CD14-positive monocyte (primary cell): ENCODE measurements at regions not wholly inside any gene's neighbourhood (a gene's known extent, or its start where the extent isn't known, plus 50 kb on each side); places are given as distances from the start of the nearest gene placed in this dataset.

Experiments used
- DNase-seq, 3 donors: peaks; one replicate each; pipeline ENCODE4 v3.0.0-alpha.2; 2011 to 2022
- H2AFZ ChIP-seq: 2 replicates; pipeline ENCODE4 v1.6.0; 2012; ENCODE audit warnings: mild to moderate bottlenecking, low read depth, low read length, inconsistent platforms; ENCODE audit not compliant: insufficient read depth, poor library complexity, severe bottlenecking
- H3K27ac ChIP-seq, 2 donors: 1 replicate in 1 of 2; 2 replicates in 1 of 2; pipeline ENCODE4 v1.5.1; 2012 to 2013; ENCODE audit warnings: low read length in 2 of 2, control low read depth in 1 of 2, inconsistent platforms in 1 of 2, low read depth in 1 of 2, mild to moderate bottlenecking in 1 of 2
- H3K27me3 ChIP-seq, 2 donors: one replicate each; pipeline versions ENCODE4 v1.6.0 to v1.6.1; 2011 to 2013; ENCODE audit warnings: low read length in 2 of 2; ENCODE audit not compliant: control insufficient read depth in 2 of 2, insufficient read depth in 2 of 2
- H3K36me3 ChIP-seq, 2 donors: replicated peaks in 1 of 2; 1 replicate in 1 of 2; 2 replicates in 1 of 2; pipeline versions ENCODE4 v1.5.1 to v1.6.1; 2012 to 2013; ENCODE audit warnings: low read length in 2 of 2, control low read depth in 1 of 2, inconsistent platforms in 1 of 2, mild to moderate bottlenecking in 1 of 2; ENCODE audit not compliant: insufficient read depth in 2 of 2, control insufficient read depth in 1 of 2
- H3K4me1 ChIP-seq, 2 donors: 1 replicate in 1 of 2; 2 replicates in 1 of 2; pipeline versions ENCODE4 v1.5.1 to v1.6.1; 2012 to 2013; ENCODE audit warnings: low read length in 2 of 2, control low read depth in 1 of 2, inconsistent platforms in 1 of 2, mild to moderate bottlenecking in 1 of 2, moderate library complexity in 1 of 2; ENCODE audit not compliant: insufficient read depth in 2 of 2, control insufficient read depth in 1 of 2
- H3K4me2 ChIP-seq: replicated peaks from 2 replicates; pipeline ENCODE3; 2012; ENCODE audit warnings: low read length, moderate library complexity, mild to moderate bottlenecking; ENCODE audit not compliant: poor library complexity, severe bottlenecking; ENCODE audit errors: extremely low read depth
- H3K4me3 ChIP-seq, 3 experiments: fragments of 200-600 bp in 1 of 3; sonication (generic) in 1 of 3; replicated peaks in 1 of 3; 1 replicate in 2 of 3; 2 replicates in 1 of 3; pipeline ENCODE4 v1.5.1; 2011 to 2013; ENCODE audit warnings: low read length in 3 of 3, mild to moderate bottlenecking in 3 of 3, control low read depth in 2 of 3, low read depth in 2 of 3, inconsistent platforms in 1 of 3, moderate library complexity in 1 of 3
- H3K79me2 ChIP-seq: 2 replicates; pipeline ENCODE4 v1.6.0; 2012; ENCODE audit warnings: mild to moderate bottlenecking, control low read depth, inconsistent platforms, low read length, moderate library complexity; ENCODE audit not compliant: insufficient read depth
- H3K9ac ChIP-seq: 2 replicates; pipeline ENCODE4 v1.6.0; 2017; ENCODE audit warnings: low read length, mild to moderate bottlenecking; ENCODE audit not compliant: insufficient read depth, poor library complexity, severe bottlenecking
- H3K9me3 ChIP-seq, 2 donors: replicated peaks in 1 of 2; 1 replicate in 1 of 2; 2 replicates in 1 of 2; pipeline versions ENCODE4 v1.5.1 to v1.6.1; 2012 to 2013; ENCODE audit warnings: low read length in 2 of 2, control low read depth in 1 of 2; ENCODE audit not compliant: control insufficient read depth in 1 of 2, insufficient read depth in 1 of 2
- H4K20me1 ChIP-seq: 2 replicates; pipeline ENCODE4 v1.6.0; 2012; ENCODE audit warnings: mild to moderate bottlenecking, low read length, control low read depth, moderate library complexity; ENCODE audit not compliant: insufficient read depth
- H3K27ac Mint-ChIP-seq, 7 donors: one replicate each; pipeline ENCODE4 v1.8.0; 2020; ENCODE audit warnings: mild to moderate bottlenecking in 7 of 7, mixed read lengths in 7 of 7, moderate library complexity in 6 of 7, inconsistent platforms in 2 of 7
- H3K27me3 Mint-ChIP-seq, 3 donors: one replicate each; pipeline ENCODE4 v1.8.0; 2021 to 2022; ENCODE audit warnings: low read depth in 3 of 3, mild to moderate bottlenecking in 3 of 3, mixed read lengths in 3 of 3, moderate library complexity in 3 of 3, inconsistent platforms in 1 of 3
- H3K36me3 Mint-ChIP-seq, 2 donors: one replicate each; pipeline ENCODE4 v1.8.0; 2020; ENCODE audit warnings: mixed read lengths in 2 of 2, inconsistent platforms in 1 of 2, mild to moderate bottlenecking in 1 of 2
- H3K4me1 Mint-ChIP-seq: one replicate; pipeline ENCODE4 v1.8.0; 2020; ENCODE audit warnings: mild to moderate bottlenecking, mixed read lengths
- H3K4me3 Mint-ChIP-seq, 2 donors: one replicate each; pipeline ENCODE4 v1.8.0; 2020; ENCODE audit warnings: mild to moderate bottlenecking in 2 of 2, mixed read lengths in 2 of 2, moderate library complexity in 1 of 2
- H3K9me3 Mint-ChIP-seq, 7 donors: one replicate each; pipeline ENCODE4 v1.8.0; 2020 to 2022; ENCODE audit warnings: mixed read lengths in 7 of 7, mild to moderate bottlenecking in 6 of 7, moderate library complexity in 6 of 7, inconsistent platforms in 2 of 7
- CTCF ChIP-seq: fragments of 200-600 bp; IDR thresholded peaks from one replicate; pipeline ENCODE4 v1.8.0; 2022; ENCODE audit warnings: antibody characterized with exemption, mild to moderate bottlenecking
- WGBS: methylation state at CpG from one replicate; pipeline ENCODE4 v1.1.5; 2013; ENCODE audit warnings: missing lambda C conversion rate; ENCODE audit not compliant: insufficient coverage; 5-methylcytosine and 5-hydroxymethylcytosine counted together
- intact Hi-C, 2 donors: fragments of 100-400 bp; cut with micrococcal nuclease; formaldehyde crosslinking; loops; one replicate each; pipeline versions ENCODE4 v1.15.0 to v1.15.1; 2023

DNA sequence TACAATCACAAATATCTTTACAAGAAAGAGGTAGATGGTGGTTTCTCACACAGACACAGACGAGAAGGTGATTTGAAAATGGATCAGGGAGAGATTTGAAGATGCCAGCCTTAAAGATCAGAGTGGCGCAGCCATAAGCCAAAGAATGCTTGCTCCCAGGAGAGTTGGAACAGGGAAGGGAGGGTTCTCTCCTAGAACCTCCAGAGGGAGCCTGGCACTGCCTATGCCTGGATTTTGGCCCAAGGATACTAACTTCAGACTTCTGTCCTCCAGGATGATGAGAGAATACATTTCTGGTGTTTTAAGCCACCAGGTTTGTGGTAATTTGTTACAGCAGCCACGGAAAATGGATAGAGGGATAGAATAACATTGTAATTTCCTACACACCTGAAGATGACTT is 279.1 kb downstream of the FAM43A start:
- Histone ChIP-seq H3K27me3 (no peaks in the 10 kb centered on the region), H3K79me2 (no peaks in the 10 kb centered on the region), H2AFZ (no peak overlapping the region), H3K9me3 (no peaks in the 10 kb centered on the region), H4K20me1 (no peaks in the 10 kb centered on the region), H3K9ac (no peak overlapping the region), H3K4me3 (no peak overlapping the region), H3K4me2 (no peak overlapping the region), H3K27ac (no peak overlapping the region), H3K4me1 (no peaks in the 10 kb centered on the region), H3K36me3 (no peaks in the 10 kb centered on the region)
- no peak for TF ChIP-seq CTCF
- no peak for DNase-seq
- Mint-ChIP-seq H3K36me3 (no peaks in the 10 kb centered on the region), H3K4me1 (peaks cover 2% of the 10 kb centered on the region), H3K4me3 (no peak overlapping the region), H3K27ac (no peak overlapping the region), H3K9me3 (peaks cover 0 to under 1% (median 0%) of the 10 kb centered on the region in 7 donors), H3K27me3 (peaks cover 0 to 3% (median 3%) of the 10 kb centered on the region in 3 donors)
- intact Hi-C loops, result no loop called here
- 93% methylated on average over 2 of the region's 3 CpGs for WGBS

GRCh38 chr3:194967151-194968117 is 281.8 kb downstream of the FAM43A start:
- Mint-ChIP-seq H3K4me3 (no peak overlapping the region), H3K36me3 (no peaks in the 10 kb centered on the region), H3K27ac (no peak overlapping the region), H3K27me3 (peaks cover 0 to 2% (median 2%) of the 10 kb centered on the region in 3 donors), H3K4me1 (peaks cover 2% of the 10 kb centered on the region), H3K9me3 (peaks cover 0 to 1% (median 0%) of the 10 kb centered on the region in 7 donors)
- H4K20me1 ChIP-seq, result no peaks in the 10 kb centered on the region
- H3K4me2 ChIP-seq, result no peak overlapping the region
- no peaks in the 10 kb centered on the region for H3K79me2 ChIP-seq
- H3K4me1 ChIP-seq, result no peaks in the 10 kb centered on the region
- H3K9me3 ChIP-seq, result no peaks in the 10 kb centered on the region
- no peak overlapping the region for H3K27ac ChIP-seq
- no peak overlapping the region for H3K9ac ChIP-seq
- H3K36me3 ChIP-seq, result no peaks in the 10 kb centered on the region
- WGBS, result 74% methylated on average over 15 of the region's 17 CpGs
- no peaks in the 10 kb centered on the region for H3K27me3 ChIP-seq
- intact Hi-C loops, result no loop called here
- no peak overlapping the region for H3K4me3 ChIP-seq
- no peak for TF ChIP-seq CTCF
- no peak for DNase-seq
- peak overlapping the region; percentile 27 for H2AFZ ChIP-seq
